ENCODE measurements at regions not wholly inside any gene's neighbourhood (a gene's known extent, or its start where the extent isn't known, plus 50 kb on each side); places are given as distances from the start of the nearest gene placed in this dataset.

- no peak for DNase-seq
These were observed 101.9 kb downstream of the GAS2L3 start for GRCh38 chr12:100675432-100675831.

GRCh38 chr12:100681074-100681473 is 107.6 kb downstream of the GAS2L3 start:
- DNase-seq: no peak

GRCh38 chr12:100682178-100682577 is 108.7 kb downstream of the GAS2L3 start:
- DNase-seq: no peak

- no peak for DNase-seq
These were observed 106.9 kb upstream of the ANO4 start for GRCh38 chr12:100687686-100688085.

GRCh38 chr12:100688451-100688864 is 106.1 kb upstream of the ANO4 start:
- DNase-seq: no peak

GRCh38 chr12:100692502-100692901 is 102.1 kb upstream of the ANO4 start:
- no peak for DNase-seq

- DNase-seq: no peak
These were observed 96.1 kb upstream of the ANO4 start for GRCh38 chr12:100698518-100698917.

- DNase-seq: no peak
These were observed 95.4 kb upstream of the ANO4 start for GRCh38 chr12:100699209-100699608.

- DNase-seq: no peak
These were observed 91.2 kb upstream of the ANO4 start for GRCh38 chr12:100703337-100703736.

- DNase-seq: no peak
These were observed 90.7 kb upstream of the ANO4 start for GRCh38 chr12:100703868-100704267.

GRCh38 chr12:100706033-100706432 is 88.5 kb upstream of the ANO4 start:
- no peak for DNase-seq

GRCh38 chr12:100708591-100708990 is 86.0 kb upstream of the ANO4 start:
- no peak for DNase-seq

- DNase-seq: no peak
These were observed 78.3 kb upstream of the ANO4 start for GRCh38 chr12:100715976-100716944.

- DNase-seq: no peak
These were observed 77.4 kb upstream of the ANO4 start for GRCh38 chr12:100716945-100717732.

- DNase-seq: no peak
These were observed 76.9 kb upstream of the ANO4 start for GRCh38 chr12:100717733-100718067.

- no peak for DNase-seq
These were observed 76.4 kb upstream of the ANO4 start for GRCh38 chr12:100718187-100718586.

GRCh38 chr12:100720016-100720654 is 74.4 kb upstream of the ANO4 start:
- DNase-seq: no peak

GRCh38 chr12:100721169-100721568 is 73.4 kb upstream of the ANO4 start:
- DNase-seq: no peak

- no peak for DNase-seq
These were observed 70.5 kb upstream of the ANO4 start for GRCh38 chr12:100724071-100724470.

- no peak for DNase-seq
These were observed 60.6 kb upstream of the ANO4 start for GRCh38 chr12:100733817-100734593.

- DNase-seq: no peak
These were observed 57.4 kb upstream of the ANO4 start for GRCh38 chr12:100737168-100737567.

GRCh38 chr12:100738086-100738485 is 56.5 kb upstream of the ANO4 start:
- no peak for DNase-seq

Data from activated CD4-positive, alpha-beta T cell treated with anti-CD3 and anti-CD28 coated beads, Interleukin-2, amount 50 U/mL, for 16 hours (primary cell).